ENCODE measurements at regions not wholly inside any gene's neighbourhood (a gene's known extent, or its start where the extent isn't known, plus 50 kb on each side); places are given as distances from the start of the nearest gene placed in this dataset.

- TF ChIP-seq CTCF (IDR thresholded peaks at IDR 0.05) (no peak), POLR2A (IDR thresholded peaks at IDR 0.05) (no peak), POLR2AphosphoS5 (IDR thresholded peaks at IDR 0.05) (no peak)
Observed at GRCh38 chrX:45506149-45506730, 305.6 kb upstream of the DIPK2B start.
